Astrocyte (in vitro differentiated cells and primary cell): ENCODE measurements at regions not wholly inside any gene's neighbourhood (a gene's known extent, or its start where the extent isn't known, plus 50 kb on each side); places are given as distances from the start of the nearest gene placed in this dataset.

Source experiments
- DNase-seq: peaks from one replicate; pipeline ENCODE4 v3.0.0-alpha.2; 2010; ENCODE audit warnings: low read depth
- FAIRE-seq: peaks from 2 replicates; lab custom pipeline; 2011; peaks lifted over from hg19 to GRCh38; lab: Jason Lieb, UNC
- H2AFZ ChIP-seq: 2 replicates; pipeline ENCODE4 v1.6.0; 2012; ENCODE audit warnings: low read depth, low read length, inconsistent platforms
- H3K27ac ChIP-seq: 2 replicates; pipeline ENCODE4 v1.5.1; 2011; ENCODE audit warnings: low read depth, low read length, inconsistent platforms
- H3K27me3 ChIP-seq: 2 replicates; pipeline ENCODE4 v1.6.0; 2011; ENCODE audit warnings: low read length, inconsistent platforms; ENCODE audit not compliant: insufficient read depth
- H3K36me3 ChIP-seq: 2 replicates; pipeline ENCODE4 v1.5.1; 2011; ENCODE audit warnings: low read length, inconsistent platforms; ENCODE audit not compliant: insufficient read depth
- H3K4me1 ChIP-seq: 2 replicates; pipeline ENCODE4 v1.5.1; 2011; ENCODE audit warnings: low read length, inconsistent platforms; ENCODE audit not compliant: insufficient read depth
- H3K4me2 ChIP-seq: 2 replicates; pipeline ENCODE4 v1.6.0; 2012; ENCODE audit warnings: low read length, inconsistent platforms
- H3K4me3 ChIP-seq: 2 replicates; pipeline ENCODE4 v1.5.1; 2011; ENCODE audit warnings: low read depth, mild to moderate bottlenecking, low read length, inconsistent platforms; ENCODE audit not compliant: insufficient read depth
- H3K79me2 ChIP-seq: 2 replicates; pipeline ENCODE4 v1.6.0; 2012; ENCODE audit warnings: mild to moderate bottlenecking, low read length, inconsistent platforms; ENCODE audit not compliant: insufficient read depth
- H3K9ac ChIP-seq: 2 replicates; pipeline ENCODE4 v1.6.0; 2012; ENCODE audit warnings: mild to moderate bottlenecking, low read length, inconsistent platforms
- H3K9me3 ChIP-seq: 2 replicates; pipeline ENCODE4 v1.5.1; 2012; ENCODE audit warnings: low read depth, mild to moderate bottlenecking, low read length, inconsistent platforms; ENCODE audit not compliant: insufficient read depth
- H4K20me1 ChIP-seq: 2 replicates; pipeline ENCODE4 v1.6.0; 2012; ENCODE audit warnings: low read length, inconsistent platforms; ENCODE audit not compliant: insufficient read depth
- H3K27ac Mint-ChIP-seq: one replicate; pipeline ENCODE4 v1.8.0; 2021; ENCODE audit warnings: mild to moderate bottlenecking, mixed read lengths; ENCODE audit not compliant: unreplicated experiment
- H3K27me3 Mint-ChIP-seq: one replicate; pipeline ENCODE4 v1.8.0; 2021; ENCODE audit warnings: low read depth, mixed read lengths; ENCODE audit not compliant: unreplicated experiment
- H3K36me3 Mint-ChIP-seq: one replicate; pipeline ENCODE4 v1.8.0; 2021; ENCODE audit warnings: low read depth, mixed read lengths; ENCODE audit not compliant: unreplicated experiment
- H3K4me1 Mint-ChIP-seq: one replicate; pipeline ENCODE4 v1.8.0; 2021; ENCODE audit warnings: low read depth, mixed read lengths; ENCODE audit not compliant: unreplicated experiment
- H3K4me3 Mint-ChIP-seq: one replicate; pipeline ENCODE4 v1.8.0; 2021; ENCODE audit warnings: mild to moderate bottlenecking, moderate library complexity, mixed read lengths; ENCODE audit not compliant: unreplicated experiment
- H3K9me3 Mint-ChIP-seq: one replicate; pipeline ENCODE4 v1.8.0; 2021; ENCODE audit warnings: mild to moderate bottlenecking, mixed read lengths; ENCODE audit not compliant: unreplicated experiment
- CTCF ChIP-seq: IDR thresholded peaks from 2 replicates; pipeline ENCODE4 v1.5.1; 2011; ENCODE audit warnings: low read depth, mild to moderate bottlenecking, inconsistent platforms, low read length, moderate library complexity; ENCODE audit not compliant: insufficient read depth
- EZH2 ChIP-seq: IDR thresholded peaks from 2 replicates; pipeline ENCODE4 v1.6.1; 2012; ENCODE audit warnings: mild to moderate bottlenecking, low read length, inconsistent platforms; ENCODE audit not compliant: insufficient read depth

GRCh38 chr5:74072646-74073045 is 446.6 kb downstream of the ARHGEF28 start:
- FAIRE-seq (no peak), DNase-seq (no peak)
- Histone ChIP-seq H2AFZ (no peak overlapping the region), H4K20me1 (no peaks in the 10 kb centered on the region), H3K4me1 (peaks cover 2% of the 10 kb centered on the region), H3K27ac (no peak overlapping the region), H3K36me3 (no peaks in the 10 kb centered on the region), H3K9ac (no peak overlapping the region), H3K27me3 (no peaks in the 10 kb centered on the region), H3K79me2 (no peaks in the 10 kb centered on the region), H3K4me3 (no peak overlapping the region), H3K4me2 (no peak overlapping the region), H3K9me3 (no peaks in the 10 kb centered on the region)
- TF ChIP-seq EZH2 (no peak), CTCF (no peak)
- peaks cover 11% of the 10 kb centered on the region for H3K4me1 Mint-ChIP-seq
- no peaks in the 10 kb centered on the region for H3K36me3 Mint-ChIP-seq
- no peaks in the 10 kb centered on the region for H3K27me3 Mint-ChIP-seq
- peaks cover 2% of the 10 kb centered on the region for H3K9me3 Mint-ChIP-seq
- H3K4me3 Mint-ChIP-seq = no peak overlapping the region
- H3K27ac Mint-ChIP-seq = no peak overlapping the region

- Histone ChIP-seq H3K9ac (no peak overlapping the region), H2AFZ (no peak overlapping the region), H4K20me1 (no peaks in the 10 kb centered on the region), H3K4me2 (no peak overlapping the region), H3K36me3 (no peaks in the 10 kb centered on the region), H3K4me3 (no peak overlapping the region), H3K9me3 (no peaks in the 10 kb centered on the region), H3K27me3 (no peaks in the 10 kb centered on the region), H3K79me2 (no peaks in the 10 kb centered on the region), H3K27ac (no peak overlapping the region), H3K4me1 (peaks cover 2% of the 10 kb centered on the region)
- no peak for DNase-seq
- H3K27ac Mint-ChIP-seq = no peak overlapping the region
- no peak overlapping the region for H3K4me3 Mint-ChIP-seq
- H3K27me3 Mint-ChIP-seq = no peaks in the 10 kb centered on the region
- no peaks in the 10 kb centered on the region for H3K9me3 Mint-ChIP-seq
- H3K4me1 Mint-ChIP-seq = peaks cover 7% of the 10 kb centered on the region
- no peak for TF ChIP-seq EZH2
- no peak for TF ChIP-seq CTCF
- no peak for FAIRE-seq
- H3K36me3 Mint-ChIP-seq = no peaks in the 10 kb centered on the region
Observed at GRCh38 chr5:74070766-74071165, 444.8 kb downstream of the ARHGEF28 start.

GRCh38 chr5:74069741-74070140 is 443.7 kb downstream of the ARHGEF28 start:
- DNase-seq (no peak), FAIRE-seq (no peak)
- H3K9me3 Mint-ChIP-seq = no peaks in the 10 kb centered on the region
- H3K9me3 ChIP-seq = no peaks in the 10 kb centered on the region
- no peak overlapping the region for H2AFZ ChIP-seq
- H3K27ac ChIP-seq = no peak overlapping the region
- TF ChIP-seq CTCF (no peak), EZH2 (no peak)
- no peaks in the 10 kb centered on the region for H3K36me3 Mint-ChIP-seq
- no peak overlapping the region for H3K4me2 ChIP-seq
- H3K27me3 Mint-ChIP-seq = no peaks in the 10 kb centered on the region
- no peaks in the 10 kb centered on the region for H4K20me1 ChIP-seq
- H3K4me1 Mint-ChIP-seq = peaks cover 3% of the 10 kb centered on the region
- no peaks in the 10 kb centered on the region for H3K27me3 ChIP-seq
- H3K4me1 ChIP-seq = peaks cover 2% of the 10 kb centered on the region
- no peak overlapping the region for H3K4me3 Mint-ChIP-seq
- no peaks in the 10 kb centered on the region for H3K36me3 ChIP-seq
- no peak overlapping the region for H3K27ac Mint-ChIP-seq
- no peak overlapping the region for H3K9ac ChIP-seq
- no peak overlapping the region for H3K4me3 ChIP-seq
- H3K79me2 ChIP-seq = no peaks in the 10 kb centered on the region
